PC-3 (cell line): ENCODE measurements at regions not wholly inside any gene's neighbourhood (a gene's known extent, or its start where the extent isn't known, plus 50 kb on each side); places are given as distances from the start of the nearest gene placed in this dataset.

Experiments used
- ATAC-seq: fragments of 200-7000 bp; cut with Tn5 transposase; 2 replicates; pipeline ENCODE4 v1.9.1; 2020; ENCODE audit warnings: mild to moderate bottlenecking, moderate library complexity
- BruUV-seq: library from RNA; stranded (reverse); fragments of 400-500 nt; replicated peaks from 2 replicates; lab custom pipeline; 2021; lab: Mats Ljungman, UMichigan
- CTCF ChIA-PET: fragments of 300-600 bp; sonication (Branson Sonifier 250); formaldehyde crosslinking; loops from one replicate; lab custom pipeline; 2022; ENCODE audit warnings: antibody characterized with exemption; lab: Charles Lee
- POLR2A ChIA-PET: fragments of 300-600 bp; sonication (Branson Sonifier 250); formaldehyde crosslinking; loops from one replicate; lab custom pipeline; 2022; ENCODE audit warnings: antibody characterized with exemption; ENCODE audit not compliant: unreplicated experiment; lab: Charles Lee
- DNase-seq: peaks from one replicate; pipeline ENCODE4 v3.0.0-alpha.2; 2015
- H2AFZ ChIP-seq: fragments of 300-600 bp; sonication (generic); 2 replicates; pipeline ENCODE4 v1.6.0; 2016; ENCODE audit warnings: antibody characterized with exemption, low read length
- H3F3A ChIP-seq: fragments of 300-600 bp; sonication (generic); one replicate; pipeline ENCODE4 v1.6.0; 2017; ENCODE audit warnings: antibody characterized with exemption, low read length, control low read depth, mild to moderate bottlenecking; ENCODE audit not compliant: unreplicated experiment
- H3K27ac ChIP-seq: fragments of 300-600 bp; sonication (generic); 2 replicates; pipeline ENCODE4 v1.5.1; 2016; ENCODE audit warnings: mild to moderate bottlenecking, low read length
- H3K27me3 ChIP-seq: fragments of 300-600 bp; sonication (generic); 2 replicates; pipeline ENCODE4 v1.6.1; 2016; ENCODE audit warnings: low read length, mixed read lengths
- H3K36me3 ChIP-seq: fragments of 300-600 bp; sonication (generic); 2 replicates; pipeline ENCODE4 v1.6.1; 2016; ENCODE audit warnings: low read depth, mixed run types, low read length, mixed read lengths
- H3K4me1 ChIP-seq: fragments of 300-600 bp; sonication (generic); 2 replicates; pipeline ENCODE4 v1.5.1; 2016; ENCODE audit warnings: low read length; ENCODE audit not compliant: insufficient read depth
- H3K4me2 ChIP-seq: fragments of 300-600 bp; sonication (generic); 2 replicates; pipeline ENCODE4 v1.6.0; 2016; ENCODE audit warnings: low read length
- H3K4me3 ChIP-seq: fragments of 300-600 bp; sonication (generic); 2 replicates; pipeline ENCODE4 v1.5.1; 2016; ENCODE audit warnings: mild to moderate bottlenecking, low read length, mixed read lengths
- H3K79me2 ChIP-seq: fragments of 300-600 bp; sonication (generic); 2 replicates; pipeline ENCODE4 v1.6.1; 2017; ENCODE audit warnings: low read length, mixed read lengths
- H3K9ac ChIP-seq: fragments of 300-600 bp; sonication (generic); 2 replicates; pipeline ENCODE4 v1.6.0; 2016; ENCODE audit warnings: mild to moderate bottlenecking, low read length
- H3K9me2 ChIP-seq: fragments of 300-600 bp; sonication (generic); replicated peaks from 2 replicates; pipeline ENCODE4 v1.6.1; 2016; ENCODE audit warnings: mixed run types, low read length, mixed read lengths
- H3K9me3 ChIP-seq: fragments of 300-600 bp; sonication (generic); 2 replicates; pipeline ENCODE4 v1.6.1; 2016; ENCODE audit warnings: low read length, mixed read lengths
- H4K20me1 ChIP-seq: fragments of 300-600 bp; sonication (generic); 2 replicates; pipeline ENCODE4 v1.6.1; 2016; ENCODE audit warnings: low read length, mixed read lengths
- CTCF ChIP-seq: fragments of 300-600 bp; sonication (generic); conservative IDR thresholded peaks from 2 replicates; pipeline ENCODE4 v1.5.1; 2017; ENCODE audit warnings: antibody characterized with exemption, low read depth, mild to moderate bottlenecking, low read length
- EZH2 ChIP-seq: fragments of 300-600 bp; sonication (generic); IDR thresholded peaks from one replicate; pipeline ENCODE4 v1.6.1; 2017; ENCODE audit warnings: antibody characterized with exemption, mild to moderate bottlenecking, low read length; ENCODE audit not compliant: unreplicated experiment
- EZH2phosphoT487 ChIP-seq: fragments of 300-600 bp; sonication (generic); IDR thresholded peaks from 2 replicates; pipeline ENCODE4 v1.6.1; 2018; ENCODE audit warnings: mild to moderate bottlenecking, antibody characterized with exemption, low read length, borderline replicate concordance
- intact Hi-C: fragments of 100-400 bp; cut with micrococcal nuclease; formaldehyde crosslinking; loops from 2 replicates; pipeline ENCODE4 v1.9.0; 2023

DNA sequence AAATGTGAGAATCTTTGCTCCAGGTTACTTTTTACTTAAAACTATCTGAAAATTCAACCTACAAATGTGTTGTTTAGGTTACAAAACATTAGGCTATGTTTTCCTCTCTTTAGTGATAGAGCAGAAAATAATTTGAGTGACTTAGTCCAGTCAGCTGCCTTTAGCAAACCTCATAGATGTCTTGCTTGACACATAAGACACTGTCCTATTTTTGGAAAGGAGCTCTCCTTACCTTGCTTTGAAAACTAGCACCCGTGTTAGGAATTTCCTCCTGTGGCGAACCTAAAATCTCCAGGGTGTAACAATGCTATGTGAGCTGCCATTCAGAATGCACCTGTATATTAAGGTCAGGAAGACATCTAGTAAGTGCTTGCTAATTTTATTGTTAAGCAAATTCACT lies 221.2 kb upstream of the CD180 start:
- TF ChIP-seq EZH2phosphoT487 (no peak), EZH2 (no peak), CTCF (no peak)
- POLR2A ChIA-PET: no interaction called here
- CTCF ChIA-PET: no interaction called here

GRCh38 chr5:67416986-67417385 lies 220.4 kb upstream of the CD180 start:
- no peak overlapping the region for H3K4me2 ChIP-seq
- no peak for DNase-seq
- H3K9ac ChIP-seq: no peak overlapping the region
- no TSS peak for BruUV-seq
- no peaks in the 10 kb centered on the region for H3K4me1 ChIP-seq
- intact Hi-C loops: no loop called here
- no peaks in the 10 kb centered on the region for H3K27me3 ChIP-seq
- no peaks in the 10 kb centered on the region for H3F3A ChIP-seq
- no peaks in the 10 kb centered on the region for H4K20me1 ChIP-seq
- H3K79me2 ChIP-seq: no peaks in the 10 kb centered on the region
- no peaks in the 10 kb centered on the region for H3K36me3 ChIP-seq
- ChIA-PET CTCF (no interaction called here), POLR2A (no interaction called here)
- H3K4me3 ChIP-seq: no peak overlapping the region
- H3K9me3 ChIP-seq: no peaks in the 10 kb centered on the region
- H3K9me2 ChIP-seq: no peaks in the 10 kb centered on the region
- H3K27ac ChIP-seq: no peak overlapping the region
- no peak overlapping the region for H2AFZ ChIP-seq
- no peak for ATAC-seq
- TF ChIP-seq CTCF (no peak), EZH2 (no peak), EZH2phosphoT487 (no peak)

More for the DNA sequence above, 221.2 kb upstream of the CD180 start:
- BruUV-seq: no TSS peak
- no peak for DNase-seq
- no peak overlapping the region for H3K27ac ChIP-seq
- H3K4me1 ChIP-seq: no peaks in the 10 kb centered on the region
- intact Hi-C loops: no loop called here
- ATAC-seq: no peak
- no peaks in the 10 kb centered on the region for H3K27me3 ChIP-seq
- no peaks in the 10 kb centered on the region for H4K20me1 ChIP-seq
- H2AFZ ChIP-seq: no peak overlapping the region
- no peaks in the 10 kb centered on the region for H3K9me2 ChIP-seq
- H3K4me3 ChIP-seq: no peak overlapping the region
- no peak overlapping the region for H3K4me2 ChIP-seq
- H3F3A ChIP-seq: no peaks in the 10 kb centered on the region
- H3K79me2 ChIP-seq: no peaks in the 10 kb centered on the region
- H3K9ac ChIP-seq: no peak overlapping the region
- no peaks in the 10 kb centered on the region for H3K36me3 ChIP-seq
- no peaks in the 10 kb centered on the region for H3K9me3 ChIP-seq

GRCh38 chr5:67416133-67416937 lies 219.7 kb upstream of the CD180 start:
- ATAC-seq: no peak
- ChIA-PET POLR2A (no interaction called here), CTCF (no interaction called here)
- Histone ChIP-seq H3K36me3 (no peaks in the 10 kb centered on the region), H3K4me2 (no peak overlapping the region), H3K9me3 (no peaks in the 10 kb centered on the region), H3K9ac (no peak overlapping the region), H2AFZ (no peak overlapping the region), H4K20me1 (no peaks in the 10 kb centered on the region), H3K27me3 (no peaks in the 10 kb centered on the region), H3K9me2 (no peaks in the 10 kb centered on the region), H3K79me2 (no peaks in the 10 kb centered on the region), H3F3A (no peaks in the 10 kb centered on the region), H3K4me1 (no peaks in the 10 kb centered on the region), H3K27ac (no peak overlapping the region), H3K4me3 (no peak overlapping the region)
- intact Hi-C loops: no loop called here
- TF ChIP-seq EZH2 (no peak), CTCF (no peak), EZH2phosphoT487 (no peak)
- DNase-seq: no peak
- BruUV-seq: no TSS peak
